Ovary (tissue), 7 donors: ENCODE measurements at regions not wholly inside any gene's neighbourhood (a gene's known extent, or its start where the extent isn't known, plus 50 kb on each side); places are given as distances from the start of the nearest gene placed in this dataset.

Experiments used
- DNase-seq, 5 donors: peaks; one replicate each; pipeline ENCODE4 v3.0.0-alpha.2; 2019 to 2020
- H3K27ac ChIP-seq, 2 donors: fragments of 200-600 bp; one replicate each; pipeline versions ENCODE4 v1.5.1 to v1.8.0; 2019 to 2022
- H3K27me3 ChIP-seq: fragments of 200-600 bp; one replicate; pipeline ENCODE4 v1.8.0; 2022
- H3K36me3 ChIP-seq: fragments of 200-600 bp; sonication (generic); one replicate; pipeline ENCODE4 v1.5.1; 2019
- H3K4me1 ChIP-seq: one replicate; pipeline ENCODE4 v1.8.1; 2013; ENCODE audit warnings: mild to moderate bottlenecking, moderate library complexity; ENCODE audit not compliant: insufficient read depth
- H3K4me3 ChIP-seq: fragments of 200-600 bp; sonication (generic); one replicate; pipeline ENCODE4 v1.5.1; 2017
- H3K9me3 ChIP-seq, 2 donors: fragments of 200-600 bp in 1 of 2; sonication (generic) in 1 of 2; one replicate each; pipeline versions ENCODE4 v1.5.1 to v1.8.1; 2013 to 2019; ENCODE audit warnings: mild to moderate bottlenecking in 1 of 2, moderate library complexity in 1 of 2
- EP300 ChIP-seq: sonication (generic); formaldehyde crosslinking; IDR thresholded peaks from one replicate; pipeline ENCODE4 v1.6.1; 2017; ENCODE audit warnings: antibody characterized with exemption
- POLR2A ChIP-seq: fragments of 450-650 bp; IDR thresholded peaks from one replicate; pipeline ENCODE4 v1.6.1; 2017; ENCODE audit warnings: antibody characterized with exemption, mild to moderate bottlenecking, moderate library complexity
- WGBS, 3 donors: extraction: QIAGEN DNeasy Blood & Tissue Kit in 1 of 3; methylation state at CpG; one replicate each; pipeline versions ENCODE4 v1.1.5 to v1.1.7; 2013 to 2017; 5-methylcytosine and 5-hydroxymethylcytosine counted together
- intact Hi-C, 4 donors: fragments of 100-400 bp; cut with DNase I; formaldehyde crosslinking; loops; one replicate each; pipeline versions ENCODE4 v1.11.0 to v1.15.1; 2022 to 2023
- TF ChIP-seq, protein P1 (sequence below), 3 donors: fragments of 450-650 bp in 2 of 3; fragments of 200-600 bp in 1 of 3; IDR thresholded peaks; one replicate each; pipeline versions ENCODE4 v1.5.1 to v1.8.0; 2016 to 2022; ENCODE audit warnings: antibody characterized with exemption in 3 of 3, mild to moderate bottlenecking in 1 of 3
- donor health status: DM: no; HTN: no; CAD: no; lungs with moderate emphysema.
- donor health status: DM: no; HTN: no; CAD: no.
- donor health status: Bipolar disorder and iron deficiency.
- donor health status: DM: no; HTN: no; CAD: no.
- donor health status: DM: yes; HTN: yes; CAD: no.

DNA sequence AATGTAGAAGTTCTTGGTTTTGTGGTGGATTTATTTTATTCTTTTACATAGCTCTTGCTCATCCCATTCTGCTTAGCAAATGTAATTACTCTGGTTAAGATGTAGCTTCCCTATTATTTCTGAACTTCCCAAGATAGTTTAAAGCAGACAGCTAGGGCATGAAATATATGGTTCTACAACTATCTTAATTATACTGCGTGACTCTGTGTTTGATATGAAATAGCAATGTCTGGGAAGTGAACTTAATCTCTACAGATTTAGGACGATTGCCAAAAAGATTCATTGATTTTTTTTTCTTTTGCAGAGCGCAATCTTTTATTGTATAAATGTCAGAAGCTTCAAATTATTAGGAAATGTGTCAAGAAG lies 529.3 kb upstream of the ZNF608 start:
- WGBS, 3 donors, result 75 to 80% (median 78%) methylated on average over 3 of the region's 3 CpGs
- intact Hi-C loops, result no loop called here
- TF ChIP-seq EP300, result no peak
- no peak for TF ChIP-seq POLR2A
- TF ChIP-seq, protein P1, sequence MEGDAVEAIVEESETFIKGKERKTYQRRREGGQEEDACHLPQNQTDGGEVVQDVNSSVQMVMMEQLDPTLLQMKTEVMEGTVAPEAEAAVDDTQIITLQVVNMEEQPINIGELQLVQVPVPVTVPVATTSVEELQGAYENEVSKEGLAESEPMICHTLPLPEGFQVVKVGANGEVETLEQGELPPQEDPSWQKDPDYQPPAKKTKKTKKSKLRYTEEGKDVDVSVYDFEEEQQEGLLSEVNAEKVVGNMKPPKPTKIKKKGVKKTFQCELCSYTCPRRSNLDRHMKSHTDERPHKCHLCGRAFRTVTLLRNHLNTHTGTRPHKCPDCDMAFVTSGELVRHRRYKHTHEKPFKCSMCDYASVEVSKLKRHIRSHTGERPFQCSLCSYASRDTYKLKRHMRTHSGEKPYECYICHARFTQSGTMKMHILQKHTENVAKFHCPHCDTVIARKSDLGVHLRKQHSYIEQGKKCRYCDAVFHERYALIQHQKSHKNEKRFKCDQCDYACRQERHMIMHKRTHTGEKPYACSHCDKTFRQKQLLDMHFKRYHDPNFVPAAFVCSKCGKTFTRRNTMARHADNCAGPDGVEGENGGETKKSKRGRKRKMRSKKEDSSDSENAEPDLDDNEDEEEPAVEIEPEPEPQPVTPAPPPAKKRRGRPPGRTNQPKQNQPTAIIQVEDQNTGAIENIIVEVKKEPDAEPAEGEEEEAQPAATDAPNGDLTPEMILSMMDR (IDR thresholded peaks at IDR 0.05), result no peak
- Histone ChIP-seq H3K4me3 (no peak overlapping the region), H3K4me1 (no peaks in the 10 kb centered on the region), H3K9me3 (no peaks in the 10 kb centered on the region), H3K27ac (no peak overlapping the region), H3K27me3 (no peaks in the 10 kb centered on the region), H3K36me3 (no peaks in the 10 kb centered on the region)
- DNase-seq, result no peak

DNA sequence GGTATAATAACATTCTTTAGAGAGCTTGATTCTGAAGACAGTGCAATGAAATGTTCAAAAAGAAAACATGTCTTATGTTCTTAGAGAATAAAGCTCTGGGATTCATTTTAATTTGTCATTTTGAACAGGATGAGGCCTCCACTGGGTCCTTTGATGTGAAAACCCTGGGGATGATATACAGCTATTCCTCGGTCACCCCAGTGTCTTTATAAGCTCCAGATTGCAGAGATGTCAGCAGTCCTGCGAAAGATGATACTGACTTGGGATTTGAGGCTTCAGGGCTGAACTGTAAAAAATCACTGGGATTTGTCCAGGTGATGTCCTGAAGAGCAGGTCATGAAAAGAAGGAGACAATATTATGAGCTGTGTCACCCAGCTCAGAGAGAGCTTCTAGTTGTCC lies 529.7 kb upstream of the ZNF608 start:
- H3K27me3 ChIP-seq, result no peaks in the 10 kb centered on the region
- intact Hi-C loops, result no loop called here
- TF ChIP-seq, protein P1 (IDR thresholded peaks at IDR 0.05), result no peak
- TF ChIP-seq POLR2A, result no peak
- TF ChIP-seq EP300, result no peak
- H3K4me3 ChIP-seq, result no peak overlapping the region
- 92 to 96% (median 94%) methylated on average over 2 of the region's 2 CpGs for WGBS, 3 donors
- no peaks in the 10 kb centered on the region for H3K36me3 ChIP-seq
- no peaks in the 10 kb centered on the region for H3K9me3 ChIP-seq
- no peak for DNase-seq
- H3K27ac ChIP-seq, result no peak overlapping the region
- no peaks in the 10 kb centered on the region for H3K4me1 ChIP-seq

DNA sequence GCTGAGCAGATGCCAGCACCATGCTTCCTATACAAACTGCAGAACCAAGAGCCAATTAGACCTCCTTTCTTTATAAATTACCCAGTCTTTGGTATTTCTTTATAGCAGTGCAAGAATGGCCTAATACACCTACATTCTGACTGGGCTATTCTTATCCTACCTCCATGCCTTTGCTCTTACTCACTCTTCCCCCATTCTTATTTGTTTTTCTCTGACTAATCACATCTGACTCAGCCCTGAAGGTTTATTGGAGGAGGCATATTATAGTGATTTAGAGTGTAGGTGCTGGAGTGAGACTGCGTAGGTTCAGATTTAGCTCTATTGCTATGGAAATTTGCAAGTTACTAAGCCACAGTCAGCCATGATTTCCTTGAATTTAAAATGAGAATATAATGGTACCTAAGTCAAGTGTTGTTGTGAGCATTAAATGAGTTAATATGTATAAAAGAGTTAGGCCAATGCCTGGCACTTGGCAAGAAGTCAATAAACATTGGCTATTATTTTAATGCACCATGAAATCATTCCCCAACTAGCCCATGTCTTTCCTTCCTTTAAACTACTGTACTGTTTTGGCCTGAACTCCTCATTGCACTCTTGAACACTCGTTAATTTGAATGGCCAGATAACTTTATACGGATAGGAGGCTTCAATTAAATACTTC lies 531.2 kb upstream of the ZNF608 start:
- DNase-seq, result no peak
- Histone ChIP-seq H3K4me1 (no peaks in the 10 kb centered on the region), H3K4me3 (no peak overlapping the region), H3K36me3 (no peaks in the 10 kb centered on the region), H3K27ac (no peak overlapping the region), H3K9me3 (no peaks in the 10 kb centered on the region), H3K27me3 (no peaks in the 10 kb centered on the region)
- WGBS, 3 donors, result 86 to 92% (median 86%) methylated on average over 3 of the region's 3 CpGs
- TF ChIP-seq POLR2A, result no peak
- TF ChIP-seq, protein P1 (IDR thresholded peaks at IDR 0.05), result no peak
- TF ChIP-seq EP300, result no peak
- intact Hi-C loops, result no loop called here

DNA sequence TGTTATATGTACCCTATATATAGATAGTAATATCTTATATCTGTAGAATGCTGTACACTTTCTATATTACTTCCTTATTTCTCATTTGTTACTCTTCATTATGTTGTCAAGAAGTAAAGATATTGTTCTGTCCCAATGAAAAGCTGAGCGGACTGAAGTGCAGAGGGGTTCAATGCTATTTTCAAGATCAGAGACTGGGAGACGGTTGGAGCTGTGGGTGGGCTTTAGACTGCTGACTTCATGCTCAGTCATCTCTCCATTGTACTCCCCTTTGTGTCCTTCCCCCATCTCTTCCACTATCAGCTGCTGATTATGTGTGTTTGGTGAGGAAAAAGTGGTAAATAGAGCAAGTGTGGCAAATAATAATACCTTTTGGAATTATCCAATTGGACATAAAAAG lies 532.3 kb upstream of the ZNF608 start:
- intact Hi-C loops, result no loop called here
- Histone ChIP-seq H3K36me3 (no peaks in the 10 kb centered on the region), H3K27me3 (no peaks in the 10 kb centered on the region), H3K9me3 (no peaks in the 10 kb centered on the region), H3K27ac (no peak overlapping the region), H3K4me3 (no peak overlapping the region), H3K4me1 (no peaks in the 10 kb centered on the region)
- TF ChIP-seq, protein P1 (IDR thresholded peaks at IDR 0.05), result no peak
- TF ChIP-seq EP300 (no peak), POLR2A (no peak)
- 91 to 97% (median 92%) methylated on average over 2 of the region's 2 CpGs for WGBS, 3 donors
- no peak for DNase-seq
